Adrenal gland (tissue), 5 donors: ENCODE measurements at regions not wholly inside any gene's neighbourhood (a gene's known extent, or its start where the extent isn't known, plus 50 kb on each side); places are given as distances from the start of the nearest gene placed in this dataset.

ENCODE experiments used
- CTCF ChIP-seq, 6 experiments: fragments of 450-650 bp in 4 of 6; fragments of 200-600 bp in 2 of 6; sonication (generic) in 1 of 6; IDR thresholded peaks; 1 replicate in 5 of 6; 2 replicates in 1 of 6; pipeline versions ENCODE4 v1.5.1 to v1.8.0; 2016 to 2021; ENCODE audit warnings: antibody characterized with exemption in 6 of 6, mild to moderate bottlenecking in 2 of 6, moderate library complexity in 1 of 6
- POLR2A ChIP-seq, 2 donors: fragments of 450-650 bp; IDR thresholded peaks; one replicate each; pipeline ENCODE4 v1.6.1; 2017; ENCODE audit warnings: antibody characterized with exemption in 2 of 2, mild to moderate bottlenecking in 2 of 2, moderate library complexity in 1 of 2
- donor health status: DM: no; HTN: no; CAD: no.

- no peak for TF ChIP-seq POLR2A (IDR thresholded peaks at IDR 0.05)
- TF ChIP-seq CTCF (IDR thresholded peaks at IDR 0.05): no peak
Measured at GRCh38 chr2:106296182-106296815, 102.2 kb upstream of the UXS1 start.
